GM21381 (cell line): ENCODE measurements at regions not wholly inside any gene's neighbourhood (a gene's known extent, or its start where the extent isn't known, plus 50 kb on each side); places are given as distances from the start of the nearest gene placed in this dataset.
"Not testable (repeated sequence)": the region's sequence is repeated elsewhere in the genome, so short reads cannot be mapped to it uniquely, and the experiment has no call there.

Source experiments
- ATAC-seq: cut with Tn5 transposase; IDR thresholded peaks from one replicate; pipeline ENCODE4 v1.9.1; 2021; ENCODE audit warnings: mild to moderate bottlenecking, moderate library complexity; ENCODE audit not compliant: unreplicated experiment

GRCh38 chr6:14880052-14880451 is 365.8 kb upstream of the JARID2 start:
- no peak for ATAC-seq

- no peak for ATAC-seq
These were observed 365.2 kb upstream of the JARID2 start for GRCh38 chr6:14880677-14881076.

GRCh38 chr6:14881398-14881797 is 364.5 kb upstream of the JARID2 start:
- ATAC-seq, result no peak

- no peak for ATAC-seq
These were observed 363.4 kb upstream of the JARID2 start for GRCh38 chr6:14882394-14883026.

GRCh38 chr6:14883921-14884320 is 361.9 kb upstream of the JARID2 start:
- no peak for ATAC-seq

- ATAC-seq, result no peak
These were observed 360.4 kb upstream of the JARID2 start for GRCh38 chr6:14885498-14885897.

- no peak for ATAC-seq
These were observed 358.7 kb upstream of the JARID2 start for GRCh38 chr6:14887181-14887580.

- ATAC-seq, result no peak
These were observed 357.8 kb upstream of the JARID2 start for GRCh38 chr6:14887986-14888574.

GRCh38 chr6:14888575-14889000 is 357.3 kb upstream of the JARID2 start:
- ATAC-seq, result no peak

- no peak for ATAC-seq
These were observed 356.7 kb upstream of the JARID2 start for GRCh38 chr6:14889188-14889587.

GRCh38 chr6:14889611-14890593 is 356.0 kb upstream of the JARID2 start:
- no peak for ATAC-seq

- not testable (repeated sequence) for ATAC-seq
These were observed 354.0 kb upstream of the JARID2 start for GRCh38 chr6:14891820-14892375.

GRCh38 chr6:14894105-14894504 is 351.8 kb upstream of the JARID2 start:
- ATAC-seq, result no peak

- ATAC-seq, result no peak
These were observed 349.4 kb upstream of the JARID2 start for GRCh38 chr6:14896475-14896874.

- ATAC-seq, result no peak
These were observed 348.0 kb upstream of the JARID2 start for GRCh38 chr6:14897831-14898230.

- ATAC-seq, result not testable (repeated sequence)
These were observed 346.4 kb upstream of the JARID2 start for GRCh38 chr6:14899441-14899840.

- no peak for ATAC-seq
These were observed 344.9 kb upstream of the JARID2 start for GRCh38 chr6:14900919-14901318.

GRCh38 chr6:14903176-14904038 is 342.5 kb upstream of the JARID2 start:
- no peak for ATAC-seq

- no peak for ATAC-seq
These were observed 340.7 kb upstream of the JARID2 start for GRCh38 chr6:14905201-14905600.

GRCh38 chr6:14906621-14907020 is 339.2 kb upstream of the JARID2 start:
- ATAC-seq, result no peak
